HFF-Myc (cell line): ENCODE measurements at regions not wholly inside any gene's neighbourhood (a gene's known extent, or its start where the extent isn't known, plus 50 kb on each side); places are given as distances from the start of the nearest gene placed in this dataset.
"Not testable (repeated sequence)": the region's sequence is repeated elsewhere in the genome, so short reads cannot be mapped to it uniquely, and the experiment has no call there.

ENCODE experiments used
- DNase-seq: peaks from one replicate; pipeline ENCODE4 v3.0.0-alpha.2; 2011; ENCODE audit warnings: low read depth; ENCODE audit errors: extremely low read depth
- H3K4me3 ChIP-seq: replicated peaks from 2 replicates; pipeline ENCODE4 v1.5.1; 2011; ENCODE audit warnings: low read depth, mild to moderate bottlenecking, control low read depth, low read length
- TF ChIP-seq, protein P1 (sequence below): IDR thresholded peaks from 2 replicates; pipeline ENCODE4 v1.5.1; 2012; ENCODE audit warnings: mild to moderate bottlenecking, low read depth, low read length, control low read depth; ENCODE audit errors: missing control alignments

- TF ChIP-seq, protein P1, sequence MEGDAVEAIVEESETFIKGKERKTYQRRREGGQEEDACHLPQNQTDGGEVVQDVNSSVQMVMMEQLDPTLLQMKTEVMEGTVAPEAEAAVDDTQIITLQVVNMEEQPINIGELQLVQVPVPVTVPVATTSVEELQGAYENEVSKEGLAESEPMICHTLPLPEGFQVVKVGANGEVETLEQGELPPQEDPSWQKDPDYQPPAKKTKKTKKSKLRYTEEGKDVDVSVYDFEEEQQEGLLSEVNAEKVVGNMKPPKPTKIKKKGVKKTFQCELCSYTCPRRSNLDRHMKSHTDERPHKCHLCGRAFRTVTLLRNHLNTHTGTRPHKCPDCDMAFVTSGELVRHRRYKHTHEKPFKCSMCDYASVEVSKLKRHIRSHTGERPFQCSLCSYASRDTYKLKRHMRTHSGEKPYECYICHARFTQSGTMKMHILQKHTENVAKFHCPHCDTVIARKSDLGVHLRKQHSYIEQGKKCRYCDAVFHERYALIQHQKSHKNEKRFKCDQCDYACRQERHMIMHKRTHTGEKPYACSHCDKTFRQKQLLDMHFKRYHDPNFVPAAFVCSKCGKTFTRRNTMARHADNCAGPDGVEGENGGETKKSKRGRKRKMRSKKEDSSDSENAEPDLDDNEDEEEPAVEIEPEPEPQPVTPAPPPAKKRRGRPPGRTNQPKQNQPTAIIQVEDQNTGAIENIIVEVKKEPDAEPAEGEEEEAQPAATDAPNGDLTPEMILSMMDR = no peak
- H3K4me3 ChIP-seq = no peak overlapping the region
- DNase-seq = no peak
Observed at GRCh38 chr10:47164126-47164799, 135.7 kb upstream of the GDF10 start.

- TF ChIP-seq, protein P1 = no peak
- no peak for DNase-seq
Observed at GRCh38 chr10:47164800-47165128, 135.2 kb upstream of the GDF10 start.

DNA sequence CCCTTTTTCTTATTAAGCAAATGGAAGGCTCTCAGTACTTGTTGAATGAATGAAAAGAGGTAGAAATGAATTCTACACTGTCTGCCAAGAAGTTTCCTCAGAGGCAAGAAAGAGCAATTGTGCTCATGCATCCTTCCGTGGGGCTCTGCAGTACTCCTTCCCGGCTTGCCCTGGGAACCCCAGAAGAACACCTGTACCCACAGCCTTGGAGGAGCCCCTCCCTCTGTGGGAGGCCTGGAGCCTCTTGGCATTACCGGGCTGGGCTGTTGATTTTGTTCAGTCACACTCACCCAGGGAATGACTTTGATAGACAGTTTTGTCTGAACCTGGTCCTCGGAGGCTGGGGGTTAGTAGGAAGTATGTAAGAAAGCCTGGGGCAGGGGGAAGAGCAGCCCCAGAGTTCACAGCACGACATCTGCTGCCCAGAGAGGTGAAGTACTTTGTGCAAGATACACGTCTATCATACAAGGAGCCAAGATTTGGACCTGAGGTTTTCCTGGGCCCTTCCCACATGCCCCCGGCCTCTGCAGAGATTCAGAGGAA lies 134.8 kb upstream of the GDF10 start:
- DNase-seq = no peak
- H3K4me3 ChIP-seq = no peak overlapping the region
- TF ChIP-seq, protein P1 = no peak

More at GRCh38 chr10:47164800-47165128, 135.2 kb upstream of the GDF10 start:
- H3K4me3 ChIP-seq = no peak overlapping the region

GRCh38 chr10:47165711-47166404 lies 134.1 kb upstream of the GDF10 start:
- TF ChIP-seq, protein P1 = no peak
- DNase-seq = no peak
- no peak overlapping the region for H3K4me3 ChIP-seq

- DNase-seq = no peak
- TF ChIP-seq, protein P1 = no peak
- no peak overlapping the region for H3K4me3 ChIP-seq
Observed at GRCh38 chr10:47166405-47166777, 133.6 kb upstream of the GDF10 start.

DNA sequence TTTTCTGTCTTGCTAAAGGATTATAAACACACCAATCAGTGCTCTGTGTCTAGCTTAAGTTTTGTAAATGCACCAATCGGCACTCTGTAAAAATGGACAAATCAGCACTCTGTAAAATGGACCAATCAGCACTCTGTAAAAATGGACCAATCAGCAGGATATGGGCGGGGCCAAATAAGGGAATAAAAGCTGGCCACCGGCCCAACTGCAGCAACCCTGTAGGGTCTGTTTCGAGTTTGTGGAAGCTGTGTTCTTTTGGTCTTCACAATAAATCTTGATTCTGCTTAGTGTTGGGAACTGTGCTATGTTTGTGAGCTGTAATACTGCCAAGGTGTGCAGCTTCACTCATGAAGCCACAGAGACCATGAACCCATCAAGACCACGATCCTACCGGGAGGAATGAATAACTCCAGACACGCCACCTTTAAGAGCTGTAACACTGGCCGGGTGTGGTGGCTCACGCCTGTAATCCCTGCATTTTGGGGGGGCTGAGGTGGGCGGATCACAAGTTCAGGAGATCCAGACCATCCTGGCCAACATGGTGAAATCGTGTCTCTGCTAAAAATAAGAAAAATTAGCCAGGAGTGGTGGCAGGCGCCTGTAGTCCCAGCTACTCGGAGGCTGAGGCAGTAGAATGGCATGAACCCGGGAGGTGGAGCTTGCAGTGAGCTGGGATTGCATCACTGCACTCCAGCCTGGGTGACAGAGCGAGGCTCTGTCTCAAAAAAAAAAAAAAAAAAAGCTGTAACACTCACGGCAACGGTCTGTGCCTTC lies 133.0 kb upstream of the GDF10 start:
- not testable (repeated sequence) for H3K4me3 ChIP-seq, DNase-seq

DNA sequence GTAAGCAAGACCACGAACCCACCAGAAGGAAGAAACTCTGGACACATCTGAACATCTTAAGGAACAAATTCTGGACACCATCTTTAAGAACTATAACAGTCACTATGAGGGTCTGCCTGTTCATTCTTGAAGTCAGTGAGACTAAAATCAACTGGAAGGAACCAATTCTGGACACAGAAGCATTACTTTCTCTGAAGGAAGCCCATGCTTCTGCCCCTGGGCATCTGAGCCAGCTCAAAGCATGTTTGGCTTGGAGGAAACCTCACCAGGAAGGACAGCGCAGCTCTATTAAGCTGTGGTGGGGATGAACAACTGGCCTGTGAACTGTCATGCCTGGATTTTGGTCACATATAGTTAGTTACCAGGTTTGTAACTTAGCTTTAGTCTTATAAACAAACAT lies 132.4 kb upstream of the GDF10 start:
- no peak overlapping the region for H3K4me3 ChIP-seq
- DNase-seq = no peak
- TF ChIP-seq, protein P1 = no peak
